HCT116 (cell line): ENCODE measurements at regions not wholly inside any gene's neighbourhood (a gene's known extent, or its start where the extent isn't known, plus 50 kb on each side); places are given as distances from the start of the nearest gene placed in this dataset.

Source experiments
- ATAC-seq: fragments of 200-7000 bp; cut with Tn5 transposase; 2 replicates; pipeline ENCODE4 v1.9.1; 2020; ENCODE audit warnings: mild to moderate bottlenecking, moderate library complexity
- BruUV-seq: library from RNA; stranded (reverse); fragments of 400-500 nt; replicated peaks from 2 replicates; lab custom pipeline; 2021; lab: Mats Ljungman, UMichigan
- CTCF ChIA-PET: fragments of 300-600 bp; sonication (Branson Sonifier 250); formaldehyde crosslinking; loops from one replicate; lab custom pipeline; 2021; ENCODE audit warnings: antibody characterized with exemption; lab: Charles Lee
- POLR2A ChIA-PET: fragments of 300-600, 350-600 bp; sonication (Branson Sonifier 250); formaldehyde crosslinking; loops from one replicate; lab custom pipeline; 2021; ENCODE audit warnings: antibody characterized with exemption; lab: Charles Lee
- RAD21 ChIA-PET, 2 experiments: fragments of 300-600 bp; sonication (Branson Sonifier 250); formaldehyde crosslinking; loops; one replicate each; lab custom pipeline; 2023; ENCODE audit warnings: low total read pairs in 2 of 2; ENCODE audit not compliant: uncharacterized antibody in 2 of 2, unreplicated experiment in 2 of 2, low non-redundant PET in 1 of 2; lab: Charles Lee
- DNase-seq: peaks from one replicate; pipeline ENCODE4 v3.0.0-alpha.2; 2010; ENCODE audit warnings: low read depth, low spot score
- H2AFZ ChIP-seq: fragments of 200-600 bp; shearing (Covaris generic), sonication (generic); 2 replicates; pipeline ENCODE4 v1.6.1; 2017; ENCODE audit warnings: low read depth, mixed run types, mixed read lengths, antibody characterized with exemption, low read length; ENCODE audit not compliant: poor library complexity, severe bottlenecking
- H3K27ac ChIP-seq: 2 replicates; pipeline ENCODE4 v1.5.1; 2012; ENCODE audit warnings: low read depth, low read length
- H3K27me3 ChIP-seq: fragments of 200-600 bp; sonication (generic); 2 replicates; pipeline ENCODE4 v1.6.1; 2016; ENCODE audit warnings: mixed run types, low read length, mixed read lengths; ENCODE audit not compliant: insufficient read depth
- H3K36me3 ChIP-seq, 2 experiments: fragments of 200-500 bp in 1 of 2; fragments of 200-600 bp in 1 of 2; sonication (Bioruptor generic) in 1 of 2; sonication (generic) in 1 of 2; 2 replicates each; pipeline versions ENCODE4 v1.5.1 to v1.6.1; 2014 to 2016; ENCODE audit warnings: low read length in 2 of 2, inconsistent platforms in 1 of 2, mixed read lengths in 1 of 2, mixed run types in 1 of 2; ENCODE audit not compliant: insufficient read depth in 2 of 2, control insufficient read depth in 1 of 2
- H3K4me1 ChIP-seq, 2 experiments: fragments of 200-600 bp in 1 of 2; sonication (generic) in 1 of 2; 2 replicates each; pipeline versions ENCODE4 v1.5.1 to v1.6.1; 2012 to 2017; ENCODE audit warnings: low read length in 2 of 2, inconsistent platforms in 1 of 2, mild to moderate bottlenecking in 1 of 2, mixed read lengths in 1 of 2, mixed run types in 1 of 2, moderate library complexity in 1 of 2; ENCODE audit not compliant: insufficient read depth in 2 of 2, control insufficient read depth in 1 of 2
- H3K4me2 ChIP-seq: fragments of 200-600 bp; sonication (generic); 2 replicates; pipeline ENCODE4 v1.6.1; 2017; ENCODE audit warnings: mixed run types, low read length, mixed read lengths
- H3K4me3 ChIP-seq, 2 experiments: fragments of 200-600 bp in 1 of 2; sonication (generic) in 1 of 2; replicated peaks in 1 of 2; 2 replicates each; pipeline ENCODE4 v1.5.1; 2011 to 2016; ENCODE audit warnings: low read length in 2 of 2, control low read depth in 1 of 2, low read depth in 1 of 2, mild to moderate bottlenecking in 1 of 2, mixed read lengths in 1 of 2, mixed run types in 1 of 2
- H3K79me2 ChIP-seq: fragments of 200-600 bp; sonication (generic); 2 replicates; pipeline ENCODE4 v1.6.1; 2017; ENCODE audit warnings: mild to moderate bottlenecking, mixed run types, low read length, moderate library complexity, mixed read lengths; ENCODE audit not compliant: insufficient read depth
- H3K9ac ChIP-seq: fragments of 200-600 bp; sonication (generic); 2 replicates; pipeline ENCODE4 v1.6.1; 2016; ENCODE audit warnings: low read length, mixed read lengths
- H3K9me2 ChIP-seq: fragments of 200-600 bp; sonication (generic), shearing (Covaris generic); 2 replicates; pipeline ENCODE4 v1.6.1; 2017; ENCODE audit warnings: mixed run types, mild to moderate bottlenecking, moderate library complexity; ENCODE audit not compliant: insufficient read depth
- H3K9me3 ChIP-seq, 2 experiments: fragments of 200-500 bp in 1 of 2; fragments of 200-600 bp in 1 of 2; sonication (Bioruptor generic) in 1 of 2; sonication (generic) in 1 of 2; 2 replicates each; pipeline ENCODE4 v1.6.1; 2014 to 2017; ENCODE audit warnings: low read length in 2 of 2, mixed read lengths in 2 of 2, inconsistent platforms in 1 of 2, low read depth in 1 of 2, mild to moderate bottlenecking in 1 of 2, mixed run types in 1 of 2, moderate library complexity in 1 of 2; ENCODE audit not compliant: control insufficient read depth in 1 of 2, insufficient read depth in 1 of 2
- H4K20me1 ChIP-seq: fragments of 200-600 bp; sonication (generic), shearing (Covaris generic); 2 replicates; pipeline ENCODE4 v1.6.1; 2017; ENCODE audit warnings: mixed run types, mild to moderate bottlenecking, moderate library complexity; ENCODE audit not compliant: insufficient read depth
- CEBPB ChIP-seq: IDR thresholded peaks from 2 replicates; pipeline ENCODE4 v1.6.1; 2012; ENCODE audit warnings: low read depth
- EGR1 ChIP-seq: IDR thresholded peaks from 2 replicates; pipeline ENCODE4 v1.6.1; 2012; ENCODE audit warnings: low read depth
- EZH2 ChIP-seq: fragments of 200-600 bp; sonication (generic); IDR thresholded peaks from 2 replicates; pipeline ENCODE4 v1.6.1; 2017; ENCODE audit warnings: antibody characterized with exemption, mixed run types
- EZH2phosphoT487 ChIP-seq: fragments of 200-600 bp; IDR thresholded peaks from 2 replicates; pipeline ENCODE4 v1.6.1; 2018; ENCODE audit warnings: antibody characterized with exemption, borderline replicate concordance
- MAX ChIP-seq: IDR thresholded peaks from 2 replicates; pipeline ENCODE4 v1.6.1; 2012
- POLR2A ChIP-seq: IDR thresholded peaks from 2 replicates; pipeline ENCODE4 v1.7.0; 2011; ENCODE audit warnings: borderline replicate concordance; ENCODE audit not compliant: insufficient read depth, insufficient read length; ENCODE audit errors: extremely low read depth
- POLR2AphosphoS5 ChIP-seq: IDR thresholded peaks from 2 replicates; pipeline ENCODE4 v1.6.1; 2011; ENCODE audit warnings: mild to moderate bottlenecking, low read depth, low read length, moderate library complexity
- RAD21 ChIP-seq: IDR thresholded peaks from 2 replicates; pipeline ENCODE4 v1.6.1; 2012; ENCODE audit warnings: low read depth, mild to moderate bottlenecking
- SIN3A ChIP-seq: IDR thresholded peaks from 2 replicates; pipeline ENCODE4 v1.6.1; 2012; ENCODE audit warnings: low read depth
- SP1 ChIP-seq: IDR thresholded peaks from 2 replicates; pipeline ENCODE4 v1.6.1; 2012; ENCODE audit warnings: low read depth
- SRF ChIP-seq: IDR thresholded peaks from 2 replicates; pipeline ENCODE4 v1.6.1; 2012; ENCODE audit warnings: low read depth
- ZBTB33 ChIP-seq: IDR thresholded peaks from 2 replicates; pipeline ENCODE4 v1.6.1; 2011; ENCODE audit warnings: mild to moderate bottlenecking, low read length, moderate library complexity; ENCODE audit not compliant: insufficient replicate concordance; ENCODE audit errors: extremely low read depth
- ZNF274 ChIP-seq: fragments of 200-500 bp; sonication (Bioruptor generic); IDR thresholded peaks from 2 replicates; pipeline ENCODE4 v1.6.1; 2014; ENCODE audit warnings: mild to moderate bottlenecking, low read depth, low read length, inconsistent platforms
- intact Hi-C: fragments of 100-400 bp; cut with micrococcal nuclease; formaldehyde crosslinking; loops from 2 replicates; pipeline ENCODE4 v1.10.0; 2022
- TF ChIP-seq, protein P1 (sequence below): IDR thresholded peaks from 2 replicates; pipeline ENCODE4 v1.6.1; 2012; ENCODE audit warnings: low read depth

GRCh38 chrY:8437510-8437909 lies 899.8 kb upstream of the TSPY4 start:
- DNase-seq (no peak), ATAC-seq (no peak)
- H3K9me2 ChIP-seq: no peaks in the 10 kb centered on the region
- no peaks in the 10 kb centered on the region for H4K20me1 ChIP-seq
- no peak overlapping the region for H3K4me3 ChIP-seq
- no peaks in the 10 kb centered on the region for H3K79me2 ChIP-seq
- H3K27me3 ChIP-seq: no peaks in the 10 kb centered on the region
- H3K9me3 ChIP-seq: no peaks in the 10 kb centered on the region
- no peak overlapping the region for H3K27ac ChIP-seq
- H2AFZ ChIP-seq: no peak overlapping the region
- H3K36me3 ChIP-seq: no peaks in the 10 kb centered on the region
- H3K4me2 ChIP-seq: no peak overlapping the region
- H3K9ac ChIP-seq: no peak overlapping the region
- TF ChIP-seq ZBTB33 (no peak), ZNF274 (no peak)
- H3K4me1 ChIP-seq: no peaks in the 10 kb centered on the region
- intact Hi-C loops: no loop called here
- BruUV-seq: no TSS peak
- ChIA-PET RAD21 (no interaction called here), POLR2A (no interaction called here), CTCF (no interaction called here)

DNA sequence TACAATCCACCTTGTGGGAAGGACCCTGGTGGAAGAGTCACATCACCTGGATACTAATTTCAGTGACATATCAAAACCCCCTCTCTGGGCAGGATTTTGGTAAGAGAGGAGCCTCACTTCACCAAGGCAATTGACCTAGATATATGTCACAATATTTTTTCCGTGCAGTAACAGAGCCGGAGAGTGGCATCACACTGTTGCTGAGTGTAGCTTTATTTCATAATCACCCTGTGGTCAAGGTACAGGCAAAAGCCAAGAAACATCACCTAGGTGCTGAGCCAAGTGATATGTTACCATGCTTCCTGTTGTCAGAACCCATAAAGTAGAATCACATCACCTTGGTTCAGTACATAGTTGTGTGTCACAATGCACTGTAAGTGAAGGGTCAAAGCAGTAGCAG lies 895.2 kb upstream of the TSPY4 start:
- DNase-seq (no peak), ATAC-seq (no peak)
- Histone ChIP-seq H3K79me2 (no peaks in the 10 kb centered on the region), H3K9me2 (no peaks in the 10 kb centered on the region), H3K4me1 (no peaks in the 10 kb centered on the region), H4K20me1 (no peaks in the 10 kb centered on the region), H3K27me3 (no peaks in the 10 kb centered on the region), H3K4me3 (no peak overlapping the region), H3K9ac (no peak overlapping the region), H3K4me2 (no peak overlapping the region), H3K27ac (no peak overlapping the region), H2AFZ (no peak overlapping the region), H3K36me3 (no peaks in the 10 kb centered on the region), H3K9me3 (no peaks in the 10 kb centered on the region)
- no TSS peak for BruUV-seq
- POLR2A ChIA-PET: no interaction called here
- RAD21 ChIA-PET: no interaction called here
- intact Hi-C loops: no loop called here
- CTCF ChIA-PET: no interaction called here
- TF ChIP-seq ZBTB33 (no peak), POLR2AphosphoS5 (no peak), EZH2phosphoT487 (no peak), CEBPB (no peak), SIN3A (no peak), SP1 (no peak), EGR1 (no peak), POLR2A (no peak), EZH2 (no peak), SRF (no peak), ZNF274 (no peak), RAD21 (no peak), MAX (no peak)
- TF ChIP-seq, protein P1, sequence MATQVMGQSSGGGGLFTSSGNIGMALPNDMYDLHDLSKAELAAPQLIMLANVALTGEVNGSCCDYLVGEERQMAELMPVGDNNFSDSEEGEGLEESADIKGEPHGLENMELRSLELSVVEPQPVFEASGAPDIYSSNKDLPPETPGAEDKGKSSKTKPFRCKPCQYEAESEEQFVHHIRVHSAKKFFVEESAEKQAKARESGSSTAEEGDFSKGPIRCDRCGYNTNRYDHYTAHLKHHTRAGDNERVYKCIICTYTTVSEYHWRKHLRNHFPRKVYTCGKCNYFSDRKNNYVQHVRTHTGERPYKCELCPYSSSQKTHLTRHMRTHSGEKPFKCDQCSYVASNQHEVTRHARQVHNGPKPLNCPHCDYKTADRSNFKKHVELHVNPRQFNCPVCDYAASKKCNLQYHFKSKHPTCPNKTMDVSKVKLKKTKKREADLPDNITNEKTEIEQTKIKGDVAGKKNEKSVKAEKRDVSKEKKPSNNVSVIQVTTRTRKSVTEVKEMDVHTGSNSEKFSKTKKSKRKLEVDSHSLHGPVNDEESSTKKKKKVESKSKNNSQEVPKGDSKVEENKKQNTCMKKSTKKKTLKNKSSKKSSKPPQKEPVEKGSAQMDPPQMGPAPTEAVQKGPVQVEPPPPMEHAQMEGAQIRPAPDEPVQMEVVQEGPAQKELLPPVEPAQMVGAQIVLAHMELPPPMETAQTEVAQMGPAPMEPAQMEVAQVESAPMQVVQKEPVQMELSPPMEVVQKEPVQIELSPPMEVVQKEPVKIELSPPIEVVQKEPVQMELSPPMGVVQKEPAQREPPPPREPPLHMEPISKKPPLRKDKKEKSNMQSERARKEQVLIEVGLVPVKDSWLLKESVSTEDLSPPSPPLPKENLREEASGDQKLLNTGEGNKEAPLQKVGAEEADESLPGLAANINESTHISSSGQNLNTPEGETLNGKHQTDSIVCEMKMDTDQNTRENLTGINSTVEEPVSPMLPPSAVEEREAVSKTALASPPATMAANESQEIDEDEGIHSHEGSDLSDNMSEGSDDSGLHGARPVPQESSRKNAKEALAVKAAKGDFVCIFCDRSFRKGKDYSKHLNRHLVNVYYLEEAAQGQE: no peak
